ENCODE measurements at regions not wholly inside any gene's neighbourhood (a gene's known extent, or its start where the extent isn't known, plus 50 kb on each side); places are given as distances from the start of the nearest gene placed in this dataset.
"Not testable (repeated sequence)": the region's sequence is repeated elsewhere in the genome, so short reads cannot be mapped to it uniquely, and the experiment has no call there.

GRCh38 chr14:28300356-28300755 lies 466.2 kb upstream of the FOXG1 start:
- no peak overlapping the region for H3K4me3 ChIP-seq (ENCODE audit: low read length)
- no peak for TF ChIP-seq CTCF (conservative IDR thresholded peaks at IDR 0.05; ENCODE audit: low read length)
- DNase-seq (ENCODE audit: low read depth), result no peak

- DNase-seq (ENCODE audit: low read depth), result no peak
These were observed 465.4 kb upstream of the FOXG1 start for GRCh38 chr14:28301179-28301578.

GRCh38 chr14:28303248-28303647 lies 463.3 kb upstream of the FOXG1 start:
- no peak for TF ChIP-seq CTCF (conservative IDR thresholded peaks at IDR 0.05; ENCODE audit: low read length)
- DNase-seq (ENCODE audit: low read depth), result no peak
- H3K4me3 ChIP-seq (ENCODE audit: low read length), result no peak overlapping the region

More at GRCh38 chr14:28301179-28301578, 465.4 kb upstream of the FOXG1 start:
- no peak overlapping the region for H3K4me3 ChIP-seq (ENCODE audit: low read length)
- no peak for TF ChIP-seq CTCF (conservative IDR thresholded peaks at IDR 0.05; ENCODE audit: low read length)

- DNase-seq (ENCODE audit: low read depth), result no peak
- TF ChIP-seq CTCF (conservative IDR thresholded peaks at IDR 0.05; ENCODE audit: low read length), result no peak
- H3K4me3 ChIP-seq (ENCODE audit: low read length), result no peak overlapping the region
These were observed 460.6 kb upstream of the FOXG1 start for GRCh38 chr14:28305938-28306337.

GRCh38 chr14:28307506-28307905 lies 459.1 kb upstream of the FOXG1 start:
- DNase-seq (ENCODE audit: low read depth), result no peak
- TF ChIP-seq CTCF (conservative IDR thresholded peaks at IDR 0.05; ENCODE audit: low read length), result no peak
- H3K4me3 ChIP-seq (ENCODE audit: low read length), result no peak overlapping the region

GRCh38 chr14:28308734-28309133 lies 457.9 kb upstream of the FOXG1 start:
- no peak for DNase-seq (ENCODE audit: low read depth)
- no peak for TF ChIP-seq CTCF (conservative IDR thresholded peaks at IDR 0.05; ENCODE audit: low read length)
- H3K4me3 ChIP-seq (ENCODE audit: low read length), result no peak overlapping the region

GRCh38 chr14:28317890-28318675 lies 448.5 kb upstream of the FOXG1 start:
- not testable (repeated sequence) for DNase-seq (ENCODE audit: low read depth)

More at GRCh38 chr14:28317890-28318675, 448.5 kb upstream of the FOXG1 start:
- H3K4me3 ChIP-seq (ENCODE audit: low read length), result not testable (repeated sequence)

Data from AG10803 (cell line).